Osteocyte (in vitro differentiated cells): ENCODE measurements at regions not wholly inside any gene's neighbourhood (a gene's known extent, or its start where the extent isn't known, plus 50 kb on each side); places are given as distances from the start of the nearest gene placed in this dataset.

Source experiments
- DNase-seq: peaks from one replicate; pipeline ENCODE4 v3.0.0; 2021; ENCODE audit warnings: mixed read lengths; ENCODE audit not compliant: unreplicated experiment; ENCODE audit errors: extremely low spot score
- H3K27ac Mint-ChIP-seq: one replicate; pipeline ENCODE4 v1.8.0; 2021; ENCODE audit warnings: mild to moderate bottlenecking, mixed read lengths; ENCODE audit not compliant: unreplicated experiment
- H3K27me3 Mint-ChIP-seq: one replicate; pipeline ENCODE4 v1.8.0; 2021; ENCODE audit warnings: mixed read lengths; ENCODE audit not compliant: unreplicated experiment
- H3K36me3 Mint-ChIP-seq: one replicate; pipeline ENCODE4 v1.8.0; 2021; ENCODE audit warnings: mixed read lengths; ENCODE audit not compliant: unreplicated experiment
- H3K4me1 Mint-ChIP-seq: one replicate; pipeline ENCODE4 v1.8.0; 2021; ENCODE audit warnings: mixed read lengths; ENCODE audit not compliant: unreplicated experiment
- H3K4me3 Mint-ChIP-seq: one replicate; pipeline ENCODE4 v1.8.0; 2021; ENCODE audit warnings: mild to moderate bottlenecking, moderate library complexity, mixed read lengths; ENCODE audit not compliant: unreplicated experiment
- H3K9me3 Mint-ChIP-seq: one replicate; pipeline ENCODE4 v1.8.0; 2021; ENCODE audit warnings: mixed read lengths; ENCODE audit not compliant: unreplicated experiment
- TF ChIP-seq, protein P1 (sequence below): fragments of 200-600 bp; sonication (generic); IDR thresholded peaks from 2 replicates; pipeline ENCODE4 v1.5.0; 2021; ENCODE audit warnings: antibody characterized with exemption, mild to moderate bottlenecking, moderate library complexity

DNA sequence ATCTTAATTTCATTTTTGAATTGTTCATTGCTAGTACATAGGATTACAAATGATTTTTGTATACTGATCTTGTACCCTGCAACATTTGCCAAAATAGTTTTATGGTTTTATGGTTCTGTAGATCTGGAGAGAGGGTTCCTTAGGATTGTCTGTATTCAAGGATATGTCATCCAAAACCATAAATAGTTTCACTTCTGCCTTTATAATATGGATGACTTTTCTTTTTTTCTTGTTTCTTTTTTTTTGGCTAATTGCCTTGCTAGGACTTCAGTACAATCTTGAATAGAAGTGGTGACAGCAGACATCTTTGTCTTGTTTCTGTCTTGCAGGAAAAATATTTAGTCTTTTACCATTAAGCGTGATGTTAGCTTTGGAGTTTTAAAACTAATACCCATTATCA, 383.9 kb upstream of the HS6ST1 start:
- no peak for DNase-seq
- peaks cover 46% of the 10 kb centered on the region for H3K27me3 Mint-ChIP-seq
- H3K4me3 Mint-ChIP-seq: no peak overlapping the region
- H3K9me3 Mint-ChIP-seq: peaks cover 4% of the 10 kb centered on the region
- H3K4me1 Mint-ChIP-seq: no peaks in the 10 kb centered on the region
- TF ChIP-seq, protein P1, sequence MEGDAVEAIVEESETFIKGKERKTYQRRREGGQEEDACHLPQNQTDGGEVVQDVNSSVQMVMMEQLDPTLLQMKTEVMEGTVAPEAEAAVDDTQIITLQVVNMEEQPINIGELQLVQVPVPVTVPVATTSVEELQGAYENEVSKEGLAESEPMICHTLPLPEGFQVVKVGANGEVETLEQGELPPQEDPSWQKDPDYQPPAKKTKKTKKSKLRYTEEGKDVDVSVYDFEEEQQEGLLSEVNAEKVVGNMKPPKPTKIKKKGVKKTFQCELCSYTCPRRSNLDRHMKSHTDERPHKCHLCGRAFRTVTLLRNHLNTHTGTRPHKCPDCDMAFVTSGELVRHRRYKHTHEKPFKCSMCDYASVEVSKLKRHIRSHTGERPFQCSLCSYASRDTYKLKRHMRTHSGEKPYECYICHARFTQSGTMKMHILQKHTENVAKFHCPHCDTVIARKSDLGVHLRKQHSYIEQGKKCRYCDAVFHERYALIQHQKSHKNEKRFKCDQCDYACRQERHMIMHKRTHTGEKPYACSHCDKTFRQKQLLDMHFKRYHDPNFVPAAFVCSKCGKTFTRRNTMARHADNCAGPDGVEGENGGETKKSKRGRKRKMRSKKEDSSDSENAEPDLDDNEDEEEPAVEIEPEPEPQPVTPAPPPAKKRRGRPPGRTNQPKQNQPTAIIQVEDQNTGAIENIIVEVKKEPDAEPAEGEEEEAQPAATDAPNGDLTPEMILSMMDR: no peak
- H3K27ac Mint-ChIP-seq: no peak overlapping the region
- H3K36me3 Mint-ChIP-seq: no peaks in the 10 kb centered on the region

DNA sequence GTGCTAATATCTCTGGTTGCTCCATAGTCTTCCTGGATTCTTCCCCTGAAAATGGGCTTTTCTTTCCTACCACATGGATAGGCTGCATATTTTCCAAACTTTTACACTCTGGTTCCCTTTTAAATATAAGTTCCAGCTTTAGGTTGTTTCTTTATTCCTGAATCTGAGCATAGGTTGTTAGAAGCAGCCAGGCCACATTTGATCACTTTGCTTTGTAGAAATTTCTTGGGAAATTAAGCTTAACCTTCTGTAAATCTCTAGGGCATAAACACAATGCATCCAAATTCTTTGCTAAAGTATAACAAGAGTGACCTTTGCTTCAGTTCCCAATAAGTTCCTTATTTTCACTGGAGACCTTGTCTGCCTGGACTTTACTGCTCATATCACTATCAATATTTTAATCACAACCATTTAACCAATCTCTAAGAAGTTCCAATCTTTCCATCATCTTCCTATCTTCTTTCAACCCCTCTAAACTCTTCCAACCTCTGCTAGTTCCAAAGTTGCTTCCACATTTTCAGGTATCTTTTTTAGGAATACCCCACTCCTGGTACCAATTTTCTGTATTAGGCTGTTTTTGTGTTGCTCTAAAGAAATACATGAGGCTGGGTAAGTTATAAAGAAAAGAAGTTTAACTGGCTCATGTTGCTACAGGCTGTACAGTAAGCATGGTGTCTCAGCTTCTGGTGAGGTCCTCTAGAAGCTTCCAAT, 389.6 kb upstream of the HS6ST1 start:
- H3K27ac Mint-ChIP-seq: no peak overlapping the region
- H3K27me3 Mint-ChIP-seq: peaks cover 13% of the 10 kb centered on the region
- H3K9me3 Mint-ChIP-seq: peaks cover 16% of the 10 kb centered on the region
- H3K4me1 Mint-ChIP-seq: no peaks in the 10 kb centered on the region
- no peak for DNase-seq
- H3K4me3 Mint-ChIP-seq: no peak overlapping the region
- TF ChIP-seq, protein P1: no peak
- peaks cover 1% of the 10 kb centered on the region for H3K36me3 Mint-ChIP-seq

GRCh38 chr2:128710242-128710641, 391.6 kb upstream of the HS6ST1 start:
- TF ChIP-seq, protein P1: no peak
- Mint-ChIP-seq H3K27me3 (peaks cover 13% of the 10 kb centered on the region), H3K4me3 (no peak overlapping the region), H3K4me1 (no peaks in the 10 kb centered on the region), H3K27ac (no peak overlapping the region), H3K9me3 (peaks cover 16% of the 10 kb centered on the region), H3K36me3 (peaks cover 1% of the 10 kb centered on the region)
- DNase-seq: peak; percentile 53

- Mint-ChIP-seq H3K9me3 (peaks cover 16% of the 10 kb centered on the region), H3K4me1 (no peaks in the 10 kb centered on the region), H3K36me3 (peaks cover 1% of the 10 kb centered on the region), H3K27me3 (peaks cover 18% of the 10 kb centered on the region), H3K27ac (no peak overlapping the region), H3K4me3 (no peak overlapping the region)
- no peak for DNase-seq
- TF ChIP-seq, protein P1: no peak
Measured at GRCh38 chr2:128710729-128711128, 392.1 kb upstream of the HS6ST1 start.

DNA sequence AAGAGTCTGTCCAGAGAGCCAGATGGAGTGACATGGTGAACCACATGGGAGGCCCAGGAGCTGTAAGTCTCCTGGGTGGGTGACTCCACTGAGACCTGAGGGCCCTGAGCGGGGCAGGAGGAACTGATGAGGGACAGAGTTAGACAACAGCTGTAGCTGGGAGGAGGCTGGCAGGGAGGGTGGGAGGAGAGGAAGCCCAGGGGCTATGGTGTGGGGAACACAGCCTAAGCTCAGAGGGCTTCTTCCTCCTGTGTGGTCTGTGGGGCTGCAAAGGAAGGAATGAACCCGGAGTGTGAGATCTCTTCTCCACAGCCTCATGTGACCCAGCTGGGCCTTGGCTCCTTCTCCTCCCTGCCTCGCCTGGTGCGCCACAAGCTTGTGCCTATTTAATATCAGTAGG, 395.6 kb upstream of the HS6ST1 start:
- no peak overlapping the region for H3K27ac Mint-ChIP-seq
- H3K27me3 Mint-ChIP-seq: peaks cover 37% of the 10 kb centered on the region
- no peak overlapping the region for H3K4me3 Mint-ChIP-seq
- H3K4me1 Mint-ChIP-seq: no peaks in the 10 kb centered on the region
- peaks cover 1% of the 10 kb centered on the region for H3K36me3 Mint-ChIP-seq
- DNase-seq: peak; percentile 62
- TF ChIP-seq, protein P1: no peak
- peaks cover 6% of the 10 kb centered on the region for H3K9me3 Mint-ChIP-seq
